Stimulated activated CD4-positive, alpha-beta T cell treated with anti-CD3 and anti-CD28 coated beads, TNF-alpha, amount 100 ng/mL, for 4 hours (primary cell): ENCODE measurements at regions not wholly inside any gene's neighbourhood (a gene's known extent, or its start where the extent isn't known, plus 50 kb on each side); places are given as distances from the start of the nearest gene placed in this dataset.

ENCODE experiments used
- DNase-seq, 3 experiments: peaks; one replicate each; pipeline ENCODE4 v3.0.0-alpha.2; 2020; ENCODE audit warnings: low read depth in 3 of 3

DNA sequence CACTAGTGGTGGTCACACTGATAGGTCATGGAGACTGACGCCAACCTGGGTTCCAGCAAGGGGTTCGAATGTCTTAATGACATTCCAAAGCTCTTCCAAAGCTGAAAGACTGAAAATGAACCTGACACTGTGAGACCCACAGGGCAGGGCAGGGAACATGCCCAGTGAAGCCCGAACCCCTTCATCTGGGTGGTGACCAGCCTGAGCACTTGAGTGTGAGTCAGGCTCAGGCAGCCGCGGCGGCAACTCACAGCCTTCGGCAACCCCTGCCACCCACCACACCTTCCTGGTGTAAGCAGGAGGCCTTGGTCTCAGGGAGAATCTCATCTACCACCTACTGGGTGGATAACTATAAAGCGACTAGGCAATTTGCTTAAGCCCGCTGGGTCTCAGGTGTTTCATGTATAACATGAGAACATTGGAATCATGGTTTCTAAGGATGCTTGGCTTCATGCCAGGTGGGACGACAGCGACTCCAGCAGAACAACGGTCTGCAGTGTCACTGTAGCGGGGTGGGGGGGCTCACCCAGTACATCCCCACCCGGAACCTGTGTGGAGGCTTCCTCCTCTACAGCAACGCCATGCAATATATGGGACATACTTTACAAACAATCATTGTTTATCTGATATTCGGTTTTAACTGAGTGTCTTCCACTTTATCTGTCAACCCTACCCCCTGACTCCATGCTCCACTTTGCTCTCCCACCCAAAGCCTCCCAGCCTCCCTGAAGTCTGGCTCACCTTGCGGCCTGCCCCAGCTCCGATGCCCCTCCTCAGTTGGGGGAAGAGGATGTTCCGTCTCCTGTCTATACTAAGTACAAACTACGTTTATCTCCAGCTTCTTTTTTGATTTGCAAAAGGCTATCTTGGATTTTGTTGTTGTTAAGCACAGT, 125.0 kb upstream of the MEF2A start:
- no peak for DNase-seq

DNA sequence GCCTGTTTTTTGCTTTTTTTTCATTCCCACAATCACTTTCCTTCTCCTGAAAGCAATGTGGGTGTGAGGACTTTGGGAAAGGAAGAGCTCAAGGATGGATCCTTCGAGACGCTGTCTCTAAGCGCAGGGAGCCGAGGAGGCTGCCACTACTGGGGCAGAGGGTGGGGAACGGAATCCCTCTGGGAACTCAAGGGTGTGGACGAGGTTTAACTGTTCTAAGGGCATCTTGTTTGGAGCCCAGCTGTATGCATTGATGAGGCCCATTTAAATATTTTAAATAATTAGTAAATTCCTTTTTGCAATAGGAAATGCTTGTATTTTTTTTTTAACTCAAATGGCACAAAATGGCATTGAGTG, 124.4 kb upstream of the MEF2A start:
- no peak for DNase-seq

DNA sequence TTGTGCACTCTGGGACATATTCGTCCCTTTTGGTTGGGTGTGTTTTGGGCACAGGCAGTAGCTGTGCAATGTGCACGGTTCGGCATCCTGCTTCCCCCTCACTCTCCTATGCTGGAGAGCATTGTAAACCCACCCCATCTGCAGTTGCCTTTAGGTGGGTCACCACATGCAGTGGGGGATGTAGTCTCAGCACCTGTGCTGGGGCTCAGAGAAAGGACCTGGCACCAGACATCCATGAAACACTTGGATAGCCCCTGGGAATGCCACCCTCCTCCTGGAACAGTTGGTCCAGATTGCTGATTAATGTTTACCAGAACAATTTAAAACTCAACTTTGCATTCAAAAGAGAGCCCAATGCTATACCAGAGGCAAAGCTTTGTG, 123.9 kb upstream of the MEF2A start:
- no peak for DNase-seq

DNA sequence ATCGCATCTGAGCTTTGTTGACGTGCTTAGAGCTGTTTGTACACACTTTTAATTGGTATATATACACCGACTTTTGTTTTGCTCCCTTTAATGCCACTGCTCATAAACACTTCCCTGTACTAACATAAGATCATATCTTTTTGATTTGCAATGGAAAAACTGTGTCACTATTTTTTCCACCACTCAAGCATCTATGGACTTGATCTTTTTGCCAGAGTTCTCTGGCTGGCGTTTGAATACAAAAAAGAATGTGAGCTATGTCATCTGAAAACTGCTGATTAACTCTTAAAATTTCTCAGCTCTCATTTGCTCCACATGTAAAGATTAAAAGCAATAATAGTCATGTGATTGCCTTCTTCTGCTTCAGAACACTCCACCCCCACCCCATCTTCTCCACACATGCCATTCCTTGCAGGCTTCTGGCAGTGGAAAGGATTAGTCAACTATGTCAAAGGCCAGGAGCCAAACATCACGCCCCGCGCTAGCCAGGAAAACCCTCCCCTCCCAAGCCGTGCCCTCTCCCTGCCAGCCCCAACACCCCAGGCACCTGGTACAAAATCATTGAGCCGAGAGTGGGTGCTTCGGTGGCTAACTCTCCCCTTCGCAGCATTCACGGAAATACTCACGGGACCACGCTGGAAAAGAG, 123.4 kb upstream of the MEF2A start:
- no peak for DNase-seq

DNA sequence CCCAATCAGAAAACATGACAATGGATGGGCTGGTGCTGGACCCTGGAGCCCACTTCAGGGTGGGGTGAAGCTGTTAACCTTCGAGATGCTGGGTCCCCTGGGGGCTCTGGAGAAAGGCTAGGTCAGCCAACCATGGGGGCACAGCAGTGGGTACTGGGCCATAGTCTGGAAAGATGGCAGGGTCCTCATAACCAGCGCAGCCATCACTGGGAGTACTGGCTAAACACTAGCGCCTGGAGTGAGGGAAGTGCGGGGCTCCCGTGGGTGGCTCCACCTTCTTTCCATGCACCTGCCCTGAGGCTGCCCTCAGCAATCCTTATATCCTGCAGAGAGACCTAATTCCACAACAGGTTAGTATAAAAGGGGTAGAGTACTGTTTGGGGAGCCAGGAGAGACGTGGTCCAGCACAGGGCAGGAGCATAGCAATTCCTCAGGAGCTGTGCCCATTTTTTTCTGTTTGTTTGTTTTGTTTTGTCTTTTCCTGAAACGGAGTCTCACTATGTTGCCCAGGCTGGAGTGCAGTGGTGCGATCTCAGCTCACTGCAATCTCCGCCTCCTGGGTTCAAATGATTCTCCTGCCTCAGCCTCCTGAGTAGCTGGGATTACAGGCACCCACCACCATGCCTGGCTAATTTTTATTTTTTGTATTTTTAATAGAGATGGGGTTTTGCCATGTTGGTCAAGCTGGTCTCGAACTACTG, 122.6 kb upstream of the MEF2A start:
- DNase-seq = no peak

DNA sequence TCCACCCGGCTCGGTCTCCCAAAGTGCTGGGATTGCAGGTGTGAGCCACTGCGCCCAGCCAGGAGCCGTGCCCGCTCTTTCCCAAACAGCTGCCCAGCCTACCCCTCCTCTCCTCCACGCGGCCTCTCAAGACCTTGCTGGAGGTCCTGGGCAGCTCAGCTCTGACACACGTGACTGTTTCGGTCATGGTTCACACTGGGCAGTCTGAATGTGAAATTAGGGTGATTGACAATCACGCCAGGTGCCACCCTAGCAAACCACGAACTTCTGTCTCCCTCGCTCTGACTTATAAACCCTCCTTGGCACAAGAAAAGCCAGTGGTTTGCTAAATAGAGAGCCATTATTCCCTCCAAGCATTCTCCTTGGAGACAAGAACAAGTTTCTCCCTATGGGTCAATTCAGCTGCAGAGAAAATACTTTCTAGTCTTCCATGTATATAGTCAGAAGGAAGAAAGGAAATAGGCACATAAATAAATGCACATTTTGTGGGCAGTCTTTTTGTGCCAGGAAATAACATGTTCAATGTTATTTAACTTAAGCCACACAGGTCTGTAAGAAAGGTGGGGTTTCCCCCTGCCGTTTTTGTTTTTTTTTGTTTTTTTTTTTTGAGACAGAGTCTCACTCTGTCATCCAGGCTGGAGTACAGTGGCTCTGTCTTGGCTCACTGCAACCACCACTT, 121.9 kb upstream of the MEF2A start:
- no peak for DNase-seq

DNA sequence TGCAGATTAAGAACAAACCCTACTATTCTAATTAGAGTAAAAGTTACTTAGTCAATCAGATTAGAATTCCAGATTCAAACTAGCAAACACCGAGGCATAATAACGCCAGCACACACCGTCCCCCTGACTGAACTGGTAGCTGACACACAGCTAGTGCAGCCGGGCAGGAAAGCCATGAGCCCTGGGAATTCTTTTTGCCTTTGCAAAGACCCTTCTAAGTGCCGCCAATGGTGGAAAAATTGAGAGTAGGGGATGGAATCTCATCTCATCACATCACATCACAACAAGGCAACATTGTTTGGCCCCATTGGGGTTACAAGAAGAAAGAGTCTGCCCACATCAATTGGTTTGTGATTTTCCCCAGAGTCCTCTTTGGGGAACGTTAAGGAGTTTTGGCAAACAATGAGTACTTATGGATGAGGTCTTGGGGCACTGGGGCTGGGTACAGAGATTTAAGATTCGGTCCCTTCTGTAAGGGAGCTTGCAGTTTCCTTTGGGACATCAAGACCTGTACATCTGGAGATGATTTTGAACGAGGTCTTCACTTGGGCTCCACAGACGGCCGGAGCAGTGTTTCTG, 120.4 kb upstream of the MEF2A start:
- DNase-seq = no peak

DNA sequence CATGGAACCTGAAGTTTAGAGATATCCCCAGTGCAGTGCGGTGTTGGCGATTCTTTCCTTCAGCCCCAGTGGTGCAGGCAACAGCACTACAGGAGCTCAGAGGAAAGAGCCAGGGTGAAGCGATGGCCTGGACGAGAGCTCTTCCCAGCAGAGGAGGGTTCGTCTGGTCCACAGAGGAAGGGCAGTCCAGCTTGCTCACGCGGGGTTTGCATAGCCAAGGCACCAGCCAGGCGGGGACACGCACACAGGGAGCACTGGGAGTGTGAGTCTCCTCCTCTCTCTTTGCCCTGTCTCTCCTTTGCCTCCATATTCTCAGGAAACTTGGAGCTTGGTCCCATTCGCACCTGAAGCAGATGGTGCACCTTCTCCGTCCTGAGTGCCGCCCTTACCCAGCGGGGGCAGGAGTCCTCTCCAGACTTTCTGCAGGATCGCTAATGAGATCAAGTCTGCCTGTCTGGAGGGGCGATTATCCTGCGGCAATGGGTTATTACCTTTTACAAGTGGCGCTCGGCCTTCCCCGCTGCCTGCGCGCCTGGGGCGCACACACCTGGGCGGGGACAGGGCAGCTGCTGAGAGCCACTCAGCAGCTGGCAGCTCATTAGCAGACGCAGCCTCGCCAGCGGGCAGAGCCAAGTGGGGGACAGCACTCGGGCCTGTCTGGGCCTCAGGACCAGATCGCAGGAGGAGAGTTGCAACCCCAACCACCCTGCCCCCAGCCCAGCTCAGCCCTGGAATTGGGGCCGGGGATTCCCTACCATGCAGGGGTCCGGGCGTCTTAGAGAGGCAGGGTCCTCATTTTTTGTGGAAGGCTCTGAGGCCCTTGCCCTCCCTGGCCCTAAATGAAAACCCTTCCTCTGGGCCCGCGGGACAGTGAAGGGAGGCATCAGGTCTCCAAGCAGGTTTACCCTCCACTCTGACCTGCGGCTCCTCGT, 119.0 kb upstream of the MEF2A start:
- DNase-seq = no peak

DNA sequence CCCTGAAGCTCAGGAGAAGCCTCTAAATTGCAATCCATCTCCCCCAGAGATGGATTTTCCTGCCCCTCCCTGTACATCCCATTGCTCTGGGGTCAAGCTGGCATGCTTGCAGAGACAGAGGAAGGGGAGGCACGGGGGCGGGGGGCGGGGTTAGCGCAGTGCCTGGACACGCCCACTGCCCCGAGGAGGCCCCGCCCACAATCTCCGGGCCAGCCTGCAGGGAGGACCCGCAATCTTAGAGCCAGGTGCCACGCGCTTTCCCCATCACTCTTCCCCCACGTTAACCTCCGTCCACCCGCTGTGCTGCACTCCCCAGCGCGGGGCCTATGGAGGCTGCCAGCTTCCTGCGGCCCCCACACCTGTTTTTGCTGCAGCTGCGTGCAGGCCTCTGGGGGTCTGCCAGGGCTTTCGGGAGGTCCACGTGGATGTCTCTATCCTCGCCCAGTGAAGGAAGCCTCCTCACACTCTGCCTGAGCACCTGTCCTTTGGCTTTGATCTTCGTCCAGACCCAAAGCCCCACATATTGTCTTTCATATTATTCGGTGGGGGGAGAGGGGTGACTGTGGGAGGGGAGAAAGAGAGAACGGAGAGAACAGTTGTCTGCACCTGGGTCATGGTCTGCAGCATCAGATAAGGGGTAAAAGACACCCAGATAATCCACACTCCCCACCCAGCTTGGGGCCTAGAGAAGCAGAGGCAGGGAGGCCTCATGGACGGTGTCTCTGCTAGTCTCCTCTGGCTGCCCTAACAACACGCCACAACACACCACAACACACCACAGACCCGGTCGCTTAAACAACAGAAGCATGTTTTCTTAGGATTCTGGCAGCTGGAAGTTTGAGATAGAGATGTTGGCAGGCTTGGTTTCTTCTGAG, 118.0 kb upstream of the MEF2A start:
- no peak for DNase-seq

DNA sequence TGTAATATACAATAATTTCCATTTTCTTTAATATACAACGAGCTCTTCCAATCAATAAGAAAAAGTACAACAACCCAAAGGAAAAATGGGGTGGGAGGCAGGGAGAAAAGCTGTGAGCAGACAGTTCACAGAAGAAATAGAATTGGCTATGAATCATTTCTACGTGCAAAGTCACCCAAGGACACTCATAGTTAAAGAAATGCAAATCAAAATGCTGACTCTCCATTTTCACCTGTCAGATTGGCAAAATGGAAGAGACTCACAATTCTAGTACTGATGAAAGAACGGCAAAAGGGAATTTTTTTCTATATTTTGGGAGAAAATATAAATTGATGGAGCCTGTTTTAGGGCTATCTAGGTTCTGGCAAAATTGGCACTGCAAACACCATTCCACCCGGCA, 116.3 kb upstream of the MEF2A start:
- DNase-seq = no peak

DNA sequence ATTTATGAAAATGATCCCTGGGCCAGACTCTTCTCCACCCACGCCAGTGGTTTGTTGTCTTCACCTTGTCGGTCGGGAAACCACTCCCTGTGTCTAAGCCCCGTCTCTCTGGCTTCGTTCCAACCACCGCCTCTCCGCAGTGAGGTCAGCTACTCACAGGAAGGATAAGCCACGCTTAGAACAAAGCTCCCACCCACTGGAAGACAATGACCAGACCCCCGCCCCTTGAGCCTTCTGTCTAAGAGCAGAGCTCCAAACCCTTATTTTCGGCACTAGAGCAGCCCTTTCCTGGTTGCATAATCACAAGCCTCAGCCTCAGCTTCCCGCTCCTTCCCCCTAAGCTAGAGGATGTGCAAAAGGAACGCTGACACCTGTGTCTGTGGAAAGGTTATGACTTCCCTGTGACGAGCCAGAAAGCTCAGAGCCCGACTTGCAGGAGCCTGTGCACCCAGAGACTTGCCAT, 114.9 kb upstream of the MEF2A start:
- peak; percentile 19 to 61 (median 39) for DNase-seq

DNA sequence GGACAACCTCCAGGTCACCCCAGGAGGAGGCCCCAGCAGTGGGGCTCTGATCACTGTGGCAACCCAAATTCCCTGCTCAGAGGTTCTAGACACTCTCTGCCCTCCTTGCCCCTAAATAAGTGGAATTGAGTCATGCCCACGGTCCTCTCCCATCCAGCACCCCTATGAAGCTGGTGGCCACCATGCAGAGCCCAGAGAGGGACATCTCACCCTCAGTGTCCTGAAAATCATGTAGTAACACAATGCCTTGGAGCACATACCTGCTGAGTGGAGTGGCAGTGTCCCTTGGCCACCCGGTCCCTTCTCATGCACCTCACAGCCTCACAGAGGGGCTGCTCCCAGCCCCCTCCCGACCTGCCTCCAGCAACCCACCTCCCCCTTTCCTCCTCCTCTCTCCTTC, 114.3 kb upstream of the MEF2A start:
- DNase-seq = no peak

DNA sequence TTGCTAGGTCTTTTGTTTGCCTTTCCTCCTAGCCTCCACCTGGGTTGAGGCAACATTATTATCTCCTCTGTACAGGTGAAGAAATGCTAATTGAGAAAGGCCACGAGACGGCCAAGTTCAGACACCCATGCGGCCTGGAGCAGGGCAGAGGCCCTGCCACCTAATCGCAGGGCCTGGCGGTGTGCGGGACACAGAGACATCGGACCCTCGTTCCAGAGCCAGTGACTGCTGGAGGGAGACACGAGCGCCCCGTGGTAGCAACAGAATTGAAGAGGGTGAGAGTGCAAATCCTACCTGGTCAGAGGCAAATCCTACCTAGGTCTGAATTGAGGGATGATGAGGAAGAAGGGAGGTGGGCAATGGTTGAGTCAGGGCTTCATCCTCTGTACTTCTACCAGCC, 113.8 kb upstream of the MEF2A start:
- no peak for DNase-seq

DNA sequence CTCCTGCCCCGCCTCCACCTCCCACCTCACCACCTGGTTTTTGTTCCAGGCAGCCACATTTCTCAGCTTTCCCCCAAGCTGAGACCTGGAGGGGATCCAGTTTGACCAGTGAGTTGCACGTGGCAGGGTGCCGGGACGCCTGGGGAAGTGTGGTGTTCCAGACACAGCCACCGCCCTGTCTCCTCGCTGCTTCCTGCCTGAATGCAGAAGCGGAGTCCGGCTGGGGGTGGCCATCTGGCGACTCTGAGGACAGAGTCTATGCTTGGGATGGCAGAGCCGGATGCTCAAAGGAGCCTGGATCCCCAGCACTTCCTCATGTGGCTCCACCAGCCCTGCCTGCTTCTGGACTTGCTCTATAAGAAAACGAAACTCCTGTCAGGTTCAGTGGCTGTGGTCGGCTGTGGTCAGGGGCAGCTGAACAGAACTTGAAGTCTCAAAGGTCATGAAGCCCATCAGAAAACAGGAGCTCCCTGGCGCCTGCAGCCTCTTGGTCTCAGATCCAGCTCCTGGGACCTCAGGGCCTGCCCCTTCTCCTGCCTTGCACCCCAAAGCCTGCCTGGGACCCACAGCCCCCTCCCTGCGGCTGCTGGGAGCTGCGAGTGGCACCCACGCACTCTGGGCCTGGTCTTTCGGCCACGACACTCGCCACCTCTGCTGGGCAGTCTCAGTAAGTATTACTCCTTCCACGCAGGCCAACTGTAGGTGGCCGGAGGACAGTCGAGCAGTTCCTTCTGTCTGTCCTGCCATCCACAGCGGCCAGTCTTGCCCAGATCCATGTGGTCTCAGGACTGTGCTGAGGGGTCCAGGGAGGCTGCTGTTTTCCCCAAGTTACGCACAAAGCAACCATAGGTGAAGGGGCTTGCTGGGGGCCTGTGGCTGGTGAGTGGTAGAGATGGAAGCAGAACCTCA, 112.8 kb upstream of the MEF2A start:
- DNase-seq = no peak

DNA sequence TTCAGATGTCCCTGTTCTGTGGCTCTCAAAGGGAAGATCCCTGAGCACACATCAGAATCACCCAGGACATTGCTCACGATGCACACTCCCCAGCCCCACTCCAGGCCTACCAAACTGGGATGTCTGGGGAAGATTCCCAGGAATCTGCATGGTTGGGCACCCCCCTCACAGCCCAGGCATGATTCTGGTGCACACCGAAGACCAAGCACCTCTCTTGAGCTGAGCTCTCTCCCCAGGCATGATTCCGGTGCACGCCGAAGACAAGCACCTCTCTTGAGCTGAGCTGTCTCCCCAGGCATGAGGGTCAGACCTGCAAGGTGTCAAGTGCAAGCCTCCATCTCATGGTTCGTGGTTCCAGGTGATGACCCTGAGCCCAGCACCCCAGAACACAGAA, 112.2 kb upstream of the MEF2A start:
- no peak for DNase-seq

DNA sequence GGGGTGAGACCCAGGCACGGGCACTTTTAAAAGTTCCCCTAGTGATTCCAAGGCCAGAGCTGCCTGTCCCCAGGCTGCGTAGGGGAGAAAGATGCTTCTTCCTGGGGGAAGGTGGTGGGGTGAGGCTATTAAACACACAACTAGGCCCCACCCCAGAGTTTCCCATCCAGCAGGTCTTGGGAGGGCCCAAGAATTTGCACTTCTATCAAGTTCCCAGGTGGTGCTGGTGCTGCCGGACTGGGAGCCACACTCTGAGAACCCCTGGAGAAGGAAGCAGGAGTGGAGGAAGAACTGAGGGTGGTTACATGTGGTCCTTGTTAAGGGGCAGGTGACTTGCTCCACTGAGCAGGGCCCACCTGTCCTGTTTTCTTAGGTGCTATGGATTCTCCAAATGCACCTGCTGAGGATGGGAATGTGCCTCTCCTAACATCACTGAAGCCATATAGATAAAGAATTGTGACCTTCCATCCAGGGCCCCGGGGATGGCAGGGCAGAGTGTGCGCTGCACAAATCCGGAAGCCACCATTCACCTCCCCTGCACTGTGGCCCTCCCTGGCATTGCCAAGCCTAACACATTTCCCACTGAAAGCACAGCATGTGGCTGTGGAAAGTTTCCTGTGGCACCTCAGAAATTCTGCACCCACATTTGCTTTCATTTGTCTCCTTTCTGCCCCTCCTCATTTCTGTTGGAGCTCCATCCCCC, 111.5 kb upstream of the MEF2A start:
- no peak for DNase-seq

DNA sequence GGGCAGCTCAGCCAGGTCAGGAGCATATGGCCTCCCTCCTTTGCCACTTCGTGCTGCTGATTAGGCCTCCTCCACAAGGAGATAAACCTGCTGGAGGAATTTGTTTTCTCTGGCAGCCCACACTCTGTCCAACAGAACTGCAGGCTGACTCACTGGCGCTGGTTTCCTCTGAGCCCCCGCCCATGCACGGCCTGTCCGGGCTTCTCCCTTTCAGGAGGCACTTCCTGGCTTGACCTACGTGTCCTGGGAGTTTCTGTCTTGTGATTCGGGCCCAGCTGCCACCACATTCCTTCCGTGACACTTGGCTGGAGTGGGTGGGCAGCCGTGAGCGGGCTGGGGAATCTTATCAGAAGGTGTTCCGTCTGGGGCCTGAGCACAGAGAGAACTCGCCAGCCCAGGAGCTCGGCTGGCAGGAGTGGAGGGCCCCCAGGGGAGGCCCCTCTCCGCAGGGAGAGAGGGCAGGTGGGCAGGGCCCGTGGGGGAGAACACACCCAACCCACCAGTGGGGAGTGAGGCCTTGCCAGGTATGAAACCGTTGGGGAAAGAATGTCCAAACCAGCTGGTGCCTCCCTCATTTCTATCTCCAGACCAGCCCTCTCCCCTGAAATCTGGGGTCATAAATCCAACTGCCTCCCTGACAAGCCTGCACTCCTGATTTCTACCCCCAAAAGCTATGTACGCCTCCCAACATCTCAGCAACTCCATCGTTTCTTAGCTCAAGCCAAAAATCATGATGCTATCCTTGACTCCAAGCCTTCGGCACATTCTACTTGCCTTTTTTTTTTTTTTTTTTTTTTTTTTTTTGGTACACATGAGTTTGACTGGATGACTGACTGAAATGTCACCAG, 110.6 kb upstream of the MEF2A start:
- DNase-seq = no peak
